IMR-90 (cell line): ENCODE measurements at regions not wholly inside any gene's neighbourhood (a gene's known extent, or its start where the extent isn't known, plus 50 kb on each side); places are given as distances from the start of the nearest gene placed in this dataset.

Experiments used
- ATAC-seq: fragments of 200-7000 bp; cut with Tn5 transposase; 2 replicates; pipeline ENCODE4 v1.9.1; 2020; ENCODE audit warnings: low read depth, mild to moderate bottlenecking, moderate library complexity
- BruUV-seq: library from RNA; stranded (reverse); fragments of 400-500 nt; replicated peaks from 2 replicates; lab custom pipeline; 2021; lab: Mats Ljungman, UMichigan
- CTCF ChIA-PET: fragments of 300-600 bp; formaldehyde crosslinking; extraction: SDS; loops from one replicate; lab custom pipeline; 2021; ENCODE audit warnings: antibody characterized with exemption; lab: Yijun Ruan, JAX
- POLR2A ChIA-PET: fragments of 300-600 bp; sonication (Branson Sonifier 250); formaldehyde crosslinking; loops from one replicate; lab custom pipeline; 2022; ENCODE audit warnings: antibody characterized with exemption; ENCODE audit not compliant: unreplicated experiment; lab: Charles Lee
- DNase-seq: peaks from one replicate; pipeline ENCODE4 v3.0.0; 2013
- H2AFZ ChIP-seq: replicated peaks from 2 replicates; pipeline ENCODE3; 2013; ENCODE audit warnings: low read length, mild to moderate bottlenecking; ENCODE audit not compliant: poor library complexity
- H2AK5ac ChIP-seq: 2 replicates; pipeline ENCODE4 v1.6.1; 2013; ENCODE audit warnings: low read depth, low read length, inconsistent platforms
- H2AK9ac ChIP-seq: replicated peaks from 2 replicates; pipeline ENCODE3; 2013; ENCODE audit warnings: mild to moderate bottlenecking, low read depth, low read length, moderate library complexity; ENCODE audit not compliant: poor library complexity
- H2BK120ac ChIP-seq: 2 replicates; pipeline ENCODE4 v1.6.1; 2013; ENCODE audit warnings: low read depth, low read length, inconsistent platforms
- H2BK15ac ChIP-seq: 3 replicates; pipeline ENCODE4 v1.6.1; 2013; ENCODE audit warnings: low read depth, low read length, inconsistent platforms
- H2BK20ac ChIP-seq: 2 replicates; pipeline ENCODE4 v1.6.1; 2013; ENCODE audit warnings: low read depth, mild to moderate bottlenecking, inconsistent platforms, low read length, moderate library complexity
- H2BK5ac ChIP-seq: 2 replicates; pipeline ENCODE4 v1.6.1; 2013; ENCODE audit warnings: mild to moderate bottlenecking, low read depth, low read length, inconsistent platforms; ENCODE audit not compliant: poor library complexity, severe bottlenecking
- H3K14ac ChIP-seq: replicated peaks from 2 replicates; pipeline ENCODE4 v1.6.1; 2013; ENCODE audit warnings: low read depth, low read length, inconsistent platforms
- H3K18ac ChIP-seq: 2 replicates; pipeline ENCODE4 v1.6.1; 2013; ENCODE audit warnings: low read depth, low read length, control low read depth
- H3K23ac ChIP-seq: 2 replicates; pipeline ENCODE4 v1.6.1; 2013; ENCODE audit warnings: low read depth, low read length, inconsistent platforms
- H3K27ac ChIP-seq: 2 replicates; pipeline ENCODE4 v1.5.1; 2013; ENCODE audit warnings: mild to moderate bottlenecking, control low read depth, low read length; ENCODE audit not compliant: insufficient read depth
- H3K27me3 ChIP-seq: 2 replicates; pipeline ENCODE4 v1.6.1; 2013; ENCODE audit warnings: low read length; ENCODE audit not compliant: control insufficient read depth, insufficient read depth
- H3K36me3 ChIP-seq: 2 replicates; pipeline ENCODE4 v1.6.1; 2013; ENCODE audit warnings: low read length, mixed read lengths; ENCODE audit not compliant: control insufficient read depth, insufficient read depth
- H3K4ac ChIP-seq: 2 replicates; pipeline ENCODE4 v1.6.1; 2013; ENCODE audit warnings: low read depth, low read length, inconsistent platforms
- H3K4me1 ChIP-seq: 2 replicates; pipeline ENCODE4 v1.6.1; 2013; ENCODE audit warnings: low read length, mixed read lengths; ENCODE audit not compliant: control insufficient read depth, insufficient read depth
- H3K4me2 ChIP-seq: 2 replicates; pipeline ENCODE4 v1.6.1; 2013; ENCODE audit warnings: low read depth, mild to moderate bottlenecking, control low read depth, low read length, moderate library complexity
- H3K4me3 ChIP-seq: 2 replicates; pipeline ENCODE4 v1.5.1; 2013; ENCODE audit warnings: low read depth, mild to moderate bottlenecking, control low read depth, low read length, moderate library complexity; ENCODE audit not compliant: insufficient read depth
- H3K56ac ChIP-seq: 2 replicates; pipeline ENCODE4 v1.6.1; 2013; ENCODE audit warnings: low read length, inconsistent platforms; ENCODE audit not compliant: insufficient read depth; ENCODE audit errors: extremely low read depth
- H3K79me1 ChIP-seq, 2 experiments: 2 replicates each; pipeline ENCODE4 v1.6.1; 2013; ENCODE audit warnings: low read length in 2 of 2, inconsistent platforms in 1 of 2, low read depth in 1 of 2
- H3K9ac ChIP-seq: 2 replicates; pipeline ENCODE4 v1.6.1; 2013; ENCODE audit warnings: low read depth, low read length, control low read depth
- H3K9me1 ChIP-seq: 2 replicates; pipeline ENCODE4 v1.6.1; 2013; ENCODE audit warnings: low read length, inconsistent platforms; ENCODE audit not compliant: insufficient read depth
- H3K9me3 ChIP-seq: 2 replicates; pipeline ENCODE4 v1.6.1; 2013; ENCODE audit warnings: low read length; ENCODE audit not compliant: control insufficient read depth, insufficient read depth
- H4K20me1 ChIP-seq: 2 replicates; pipeline ENCODE4 v1.6.1; 2013; ENCODE audit warnings: low read length, inconsistent platforms; ENCODE audit not compliant: insufficient read depth
- H4K5ac ChIP-seq: 2 replicates; pipeline ENCODE4 v1.6.1; 2013; ENCODE audit warnings: mild to moderate bottlenecking, low read depth, low read length, control low read depth
- H4K8ac ChIP-seq, 2 experiments: 2 replicates each; pipeline ENCODE4 v1.6.1; 2013; ENCODE audit warnings: low read depth in 2 of 2, low read length in 2 of 2, control low read depth in 1 of 2, inconsistent platforms in 1 of 2
- H4K91ac ChIP-seq: 2 replicates; pipeline ENCODE4 v1.6.1; 2013; ENCODE audit warnings: low read depth, low read length, inconsistent platforms; ENCODE audit not compliant: insufficient read depth
- NFE2L2 ChIP-seq: fragments of 150-350 bp; IDR thresholded peaks from 2 replicates; pipeline ENCODE4 v1.6.1; 2016; ENCODE audit warnings: low read depth, mild to moderate bottlenecking, low read length
- RAD21 ChIP-seq: IDR thresholded peaks from 2 replicates; pipeline ENCODE4 v1.6.1; 2012; ENCODE audit warnings: low read length, improper control_type of control experiment
- WGBS, 2 experiments: methylation state at CpG; one replicate each; pipeline versions ENCODE4 v1.1.5 to v1.1.7; 2013; ENCODE audit warnings: missing lambda C conversion rate in 2 of 2; ENCODE audit not compliant: insufficient read length in 1 of 2; ENCODE audit errors: extremely low coverage in 2 of 2; 5-methylcytosine and 5-hydroxymethylcytosine counted together
- dilution Hi-C: fragments of 300-500 bp; cut with HindIII; formaldehyde crosslinking; loops from one replicate; pipeline ENCODE4 v1.14.3; 2018; ENCODE audit warnings: low sequenced_read_pairs; ENCODE audit not compliant: unreplicated experiment
- in situ Hi-C: fragments of 300-500 bp; cut with MboI; formaldehyde crosslinking; loops from 3 replicates; pipeline ENCODE4 v1.14.3; 2019; ENCODE audit warnings: low sequenced_read_pairs, inconsistent platforms, mixed read lengths
- intact Hi-C: fragments of 100-400 bp; cut with micrococcal nuclease; formaldehyde crosslinking; loops from 2 replicates; pipeline ENCODE4 v1.10.0; 2022

DNA sequence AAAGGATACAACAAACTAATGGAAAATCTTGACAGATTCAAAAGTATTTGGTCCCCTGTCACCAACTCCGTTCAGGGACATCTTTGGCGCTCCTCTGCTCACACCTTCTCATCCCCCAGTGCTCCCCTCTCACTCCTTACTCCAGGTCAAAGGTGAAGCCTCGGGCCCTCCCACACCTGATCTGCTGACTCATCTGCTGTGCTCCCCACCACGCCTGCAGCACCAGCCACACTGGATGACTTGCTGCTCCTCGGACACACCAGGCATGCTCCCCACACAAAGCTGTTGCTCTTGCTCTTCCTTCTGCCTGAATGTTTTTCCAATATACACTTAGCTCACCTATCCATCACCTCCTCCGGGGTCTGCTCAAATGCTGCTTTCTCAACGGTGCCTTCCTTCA lies 123.4 kb downstream of the ESM1 start:
- ChIA-PET POLR2A (no interaction called here), CTCF (interaction anchor here (1.1 to 1.3 kb wide), 2 partner anchors 13 to 345 kb away, joined by 3 read pairs; no protein-coding TSS in a partner anchor)
- TF ChIP-seq NFE2L2 = peak; percentile 17; the same call in 1 of the 2 replicates
- no peak for TF ChIP-seq RAD21
- Histone ChIP-seq H2BK120ac (peak overlapping the region; percentile 15), H3K4ac (peak overlapping the region; percentile 22), H4K8ac (peak overlapping the region; percentile 1 to 59; a peak in 2 of 4 replicates), H2AFZ (peak overlapping the region; percentile 37), H2BK20ac (peak overlapping the region; percentile 47), H3K36me3 (no peaks in the 10 kb centered on the region), H3K56ac (no peak overlapping the region), H3K4me2 (no peak overlapping the region), H3K4me3 (no peak overlapping the region), H3K4me1 (peaks cover 8% of the 10 kb centered on the region), H2AK9ac (peak overlapping the region; percentile 45), H3K9me1 (peaks cover 5% of the 10 kb centered on the region), H3K27me3 (no peaks in the 10 kb centered on the region), H2BK5ac (peak overlapping the region; percentile 3), H3K27ac (peak overlapping the region; percentile 12; the same call in 1 of the 2 replicates), H3K23ac (peak overlapping the region; percentile 44; the same call in 1 of the 2 replicates), H3K9me3 (peaks cover 14% of the 10 kb centered on the region), H4K91ac (peak overlapping the region; percentile 25; the same call in 1 of the 2 replicates), H2AK5ac (peak overlapping the region; percentile 53), H4K5ac (peak overlapping the region; percentile 2; the same call in 1 of the 2 replicates), H4K20me1 (no peaks in the 10 kb centered on the region), H2BK15ac (peak overlapping the region; percentile 53; the same call in 1 of the 3 replicates), H3K9ac (no peak overlapping the region), H3K18ac (peak overlapping the region; percentile 17), H3K14ac (0 out of 2 replicates have a peak overlapping the region, but pooled peaks have one; percentile 6), H3K79me1 (no peaks in the 10 kb centered on the region)
- ATAC-seq (no peak), DNase-seq (peak; percentile 17)
- intact Hi-C loops = loop anchor here (10.0 kb wide), 1 partner anchor 417 kb away; no protein-coding TSS in a partner anchor
- WGBS, 2 experiments = 47% methylated on average over 7 of the region's 7 CpGs; no CpG with 5 or more reads in 1 of the 2 experiments
- dilution Hi-C loops = no loop called here
- in situ Hi-C loops = loop anchor here (5.0 kb wide), 1 partner anchor 345 kb away; the partner anchor contains the start of gene SNX18
- no TSS peak for BruUV-seq
